ENCODE measurements at regions not wholly inside any gene's neighbourhood (a gene's known extent, or its start where the extent isn't known, plus 50 kb on each side); places are given as distances from the start of the nearest gene placed in this dataset.

DNA sequence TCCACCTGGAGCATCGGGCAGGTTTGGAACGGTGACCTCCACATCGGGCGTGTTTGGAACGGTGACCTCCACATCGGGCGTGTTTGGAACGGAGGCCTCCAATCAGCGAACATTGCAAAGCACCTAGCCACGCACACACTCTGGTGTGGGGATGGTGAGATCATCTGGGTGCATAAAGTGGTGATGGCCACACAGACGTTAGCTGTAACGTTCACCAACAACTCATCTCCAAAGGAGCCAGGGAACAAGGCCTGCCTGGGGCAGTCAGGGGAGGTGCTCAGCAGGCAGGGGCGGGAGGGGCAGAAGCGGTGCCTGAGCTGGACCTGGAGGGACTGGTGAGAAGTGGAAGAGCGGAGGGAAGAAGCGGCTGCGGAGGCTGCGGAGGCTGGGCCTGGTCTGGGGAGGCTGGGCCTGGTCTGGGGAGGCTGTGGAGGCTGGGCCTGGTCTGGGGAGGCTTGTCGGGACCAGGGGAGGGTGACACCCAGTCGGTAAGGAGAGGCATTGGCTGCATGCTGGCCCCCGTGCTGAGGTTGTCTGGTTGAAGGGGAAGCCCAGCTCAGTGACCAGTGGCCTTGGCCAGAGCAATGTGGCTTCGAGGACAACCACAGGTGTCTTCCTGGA is 89.9 kb downstream of the PSMB1 start:
- intact Hi-C loops (cut with DNase I) = no loop called here
- TF ChIP-seq, protein P1, sequence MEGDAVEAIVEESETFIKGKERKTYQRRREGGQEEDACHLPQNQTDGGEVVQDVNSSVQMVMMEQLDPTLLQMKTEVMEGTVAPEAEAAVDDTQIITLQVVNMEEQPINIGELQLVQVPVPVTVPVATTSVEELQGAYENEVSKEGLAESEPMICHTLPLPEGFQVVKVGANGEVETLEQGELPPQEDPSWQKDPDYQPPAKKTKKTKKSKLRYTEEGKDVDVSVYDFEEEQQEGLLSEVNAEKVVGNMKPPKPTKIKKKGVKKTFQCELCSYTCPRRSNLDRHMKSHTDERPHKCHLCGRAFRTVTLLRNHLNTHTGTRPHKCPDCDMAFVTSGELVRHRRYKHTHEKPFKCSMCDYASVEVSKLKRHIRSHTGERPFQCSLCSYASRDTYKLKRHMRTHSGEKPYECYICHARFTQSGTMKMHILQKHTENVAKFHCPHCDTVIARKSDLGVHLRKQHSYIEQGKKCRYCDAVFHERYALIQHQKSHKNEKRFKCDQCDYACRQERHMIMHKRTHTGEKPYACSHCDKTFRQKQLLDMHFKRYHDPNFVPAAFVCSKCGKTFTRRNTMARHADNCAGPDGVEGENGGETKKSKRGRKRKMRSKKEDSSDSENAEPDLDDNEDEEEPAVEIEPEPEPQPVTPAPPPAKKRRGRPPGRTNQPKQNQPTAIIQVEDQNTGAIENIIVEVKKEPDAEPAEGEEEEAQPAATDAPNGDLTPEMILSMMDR (IDR thresholded peaks at IDR 0.05) = no peak
- TF ChIP-seq POLR2A (IDR thresholded peaks at IDR 0.05) = no peak
- Histone ChIP-seq H3K36me3 (no peaks in the 10 kb centered on the region), H3K9me3 (peaks cover 0 to 6% (median 0%) of the 10 kb centered on the region in 3 donors), H3K4me3 (no peak overlapping the region), H3K27me3 (peaks cover 0 to 20% (median 0%) of the 10 kb centered on the region in 4 donors), H3K27ac (no peak overlapping the region), H3K4me1 (no peaks in the 10 kb centered on the region)
- DNase-seq = no peak
- 83 to 91% methylated on average over 18 to 19 of the region's 22 CpGs for WGBS, 2 donors

DNA sequence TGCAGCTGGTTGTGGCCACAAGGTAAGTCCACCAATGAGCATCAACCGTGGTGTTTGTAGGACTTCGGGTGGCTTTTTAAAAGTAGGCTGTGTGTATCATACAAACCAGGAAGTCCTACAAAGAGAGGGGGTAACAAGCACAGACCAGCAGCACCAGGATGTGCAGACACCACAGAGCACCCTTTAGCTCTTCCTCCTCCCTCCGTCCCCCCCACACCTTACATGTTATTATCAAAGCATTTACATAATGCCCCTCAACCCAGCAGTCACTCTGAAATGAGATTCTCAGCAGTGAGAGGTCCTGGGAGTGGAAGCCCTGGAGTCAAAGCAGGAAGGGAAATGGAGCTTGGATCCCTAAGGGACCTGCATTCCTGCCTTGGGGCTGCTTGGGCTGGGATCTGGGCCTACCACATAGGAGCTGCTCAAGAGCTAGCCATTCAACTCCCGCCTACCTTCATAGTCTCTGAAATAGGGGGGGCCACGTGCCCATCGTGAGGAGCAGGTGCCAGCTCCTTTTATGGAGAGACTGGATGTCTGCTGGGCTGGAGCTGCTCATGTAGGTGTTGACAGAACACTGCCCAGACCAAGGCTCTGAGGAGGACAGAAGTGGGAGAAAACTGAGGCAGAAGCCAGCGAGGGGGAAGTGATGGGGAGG is 90.6 kb downstream of the PSMB1 start:
- Histone ChIP-seq H3K9me3 (no peaks in the 10 kb centered on the region), H3K4me1 (no peaks in the 10 kb centered on the region), H3K27ac (no peak overlapping the region), H3K36me3 (no peaks in the 10 kb centered on the region), H3K27me3 (peaks cover 0 to 22% (median 0%) of the 10 kb centered on the region in 4 donors), H3K4me3 (no peak overlapping the region)
- intact Hi-C loops (cut with DNase I) = no loop called here
- no peak for DNase-seq
- WGBS, 2 donors = 65 to 74% methylated on average over 4 to 6 of the region's 7 CpGs
- TF ChIP-seq POLR2A (IDR thresholded peaks at IDR 0.05) = no peak
- TF ChIP-seq, protein P1 (IDR thresholded peaks at IDR 0.05) = no peak

DNA sequence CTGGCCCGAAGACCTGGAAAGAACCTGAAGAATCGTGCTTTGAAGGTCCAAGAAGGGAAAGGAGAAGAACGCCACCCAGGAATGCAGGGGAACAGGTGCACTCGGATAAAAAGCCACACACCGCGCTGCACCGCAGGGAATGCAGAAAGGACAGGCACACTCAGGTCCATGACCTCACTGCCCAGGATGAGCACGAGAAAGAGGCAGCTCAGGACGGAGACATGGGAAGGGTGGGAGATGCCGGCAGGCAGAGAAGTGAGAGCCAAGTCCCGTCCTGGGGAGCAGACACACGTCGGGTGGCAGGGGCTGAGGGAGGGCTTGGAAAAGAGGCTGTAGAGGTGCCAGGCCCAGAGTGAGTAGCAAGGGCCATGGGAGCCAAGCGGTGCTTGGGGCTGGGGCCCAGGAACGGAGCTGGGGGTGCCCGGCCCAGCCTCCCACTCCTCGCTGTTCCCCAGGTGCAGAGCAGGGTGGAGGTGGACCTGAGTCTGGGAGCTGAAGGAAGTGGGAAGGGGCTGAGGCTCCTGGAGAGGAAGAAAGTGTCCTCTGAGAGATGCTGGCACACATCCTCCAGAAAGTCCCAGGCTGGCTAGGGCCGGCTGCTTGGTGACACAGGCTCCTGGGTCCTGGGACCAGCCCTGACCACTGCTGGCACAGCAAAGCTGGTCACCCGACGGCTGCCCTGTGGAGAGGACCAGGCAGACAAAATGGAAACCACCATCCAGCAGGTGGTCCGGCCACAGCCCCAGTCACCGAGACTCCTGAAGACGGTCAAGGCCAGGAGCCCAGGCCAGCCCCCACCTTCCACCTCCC is 91.3 kb downstream of the PSMB1 start:
- no peak overlapping the region for H3K27ac ChIP-seq
- peaks cover 0 to 30% (median 0%) of the 10 kb centered on the region in 4 donors for H3K27me3 ChIP-seq
- H3K36me3 ChIP-seq = no peaks in the 10 kb centered on the region
- DNase-seq = no peak
- intact Hi-C loops (cut with DNase I) = no loop called here
- no peaks in the 10 kb centered on the region for H3K9me3 ChIP-seq
- no peak overlapping the region for H3K4me3 ChIP-seq
- no peaks in the 10 kb centered on the region for H3K4me1 ChIP-seq
- TF ChIP-seq, protein P1 (IDR thresholded peaks at IDR 0.05) = no peak
- TF ChIP-seq POLR2A (IDR thresholded peaks at IDR 0.05) = no peak
- 82 to 84% methylated on average over 18 of the region's 23 CpGs for WGBS, 2 donors

DNA sequence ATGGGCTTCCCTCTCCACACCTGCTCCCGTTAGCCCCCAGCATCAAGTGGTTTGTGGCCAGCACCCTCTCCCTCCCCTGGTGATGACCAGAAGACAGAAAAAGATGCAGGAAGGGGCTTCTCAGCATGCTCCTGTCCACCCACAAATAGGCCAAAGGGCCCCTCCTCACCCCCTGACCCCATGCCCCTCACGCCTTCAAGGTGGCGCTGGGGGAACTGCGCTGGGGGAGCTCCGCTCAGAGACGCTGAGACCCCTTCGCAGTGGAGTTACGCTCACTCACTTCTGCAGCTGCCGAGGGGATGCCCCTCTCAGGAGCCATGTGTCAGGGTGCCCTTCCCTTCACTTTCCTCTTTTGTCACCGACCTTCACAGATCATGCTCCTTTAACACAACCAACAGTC is 92.0 kb downstream of the PSMB1 start:
- Histone ChIP-seq H3K9me3 (no peaks in the 10 kb centered on the region), H3K27ac (no peak overlapping the region), H3K27me3 (peaks cover 0 to 30% (median 0%) of the 10 kb centered on the region in 4 donors), H3K4me3 (no peak overlapping the region), H3K36me3 (no peaks in the 10 kb centered on the region), H3K4me1 (no peaks in the 10 kb centered on the region)
- WGBS, 2 donors = 74 to 88% methylated on average over 3 to 10 of the region's 10 CpGs
- DNase-seq = no peak
- intact Hi-C loops (cut with DNase I) = no loop called here
- TF ChIP-seq, protein P1 (IDR thresholded peaks at IDR 0.05) = no peak
- no peak for TF ChIP-seq POLR2A (IDR thresholded peaks at IDR 0.05)

DNA sequence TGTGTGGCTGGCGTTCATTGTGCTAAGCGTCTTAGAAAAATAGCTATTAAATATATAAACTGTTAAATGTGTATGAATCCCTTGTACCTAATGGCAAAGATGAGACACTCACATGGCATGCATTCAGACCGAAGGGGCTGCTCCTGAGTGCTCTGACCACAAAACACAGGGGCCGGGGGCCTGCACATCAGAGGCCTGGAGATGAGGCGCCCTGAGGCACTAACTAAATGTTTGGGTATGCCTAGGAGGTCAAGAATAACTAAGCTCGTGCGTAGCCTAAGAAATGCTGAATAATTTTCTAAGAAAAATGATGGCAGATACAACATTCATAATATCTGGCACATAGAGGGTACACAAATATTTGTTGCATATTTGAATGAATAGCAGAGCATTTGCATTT is 92.5 kb downstream of the PSMB1 start:
- TF ChIP-seq POLR2A (IDR thresholded peaks at IDR 0.05) = no peak
- TF ChIP-seq, protein P1 (IDR thresholded peaks at IDR 0.05) = no peak
- Histone ChIP-seq H3K4me3 (no peak overlapping the region), H3K9me3 (no peaks in the 10 kb centered on the region), H3K27ac (no peak overlapping the region), H3K36me3 (no peaks in the 10 kb centered on the region), H3K4me1 (no peaks in the 10 kb centered on the region), H3K27me3 (peaks cover 0 to 30% (median 0%) of the 10 kb centered on the region in 4 donors)
- 84 to 90% methylated on average over 7 of the region's 7 CpGs for WGBS, 2 donors
- DNase-seq = no peak
- intact Hi-C loops (cut with DNase I) = no loop called here

Measured in esophagus squamous epithelium (tissue), 5 donors.